ENCODE measurements at regions not wholly inside any gene's neighbourhood (a gene's known extent, or its start where the extent isn't known, plus 50 kb on each side); places are given as distances from the start of the nearest gene placed in this dataset.

DNA sequence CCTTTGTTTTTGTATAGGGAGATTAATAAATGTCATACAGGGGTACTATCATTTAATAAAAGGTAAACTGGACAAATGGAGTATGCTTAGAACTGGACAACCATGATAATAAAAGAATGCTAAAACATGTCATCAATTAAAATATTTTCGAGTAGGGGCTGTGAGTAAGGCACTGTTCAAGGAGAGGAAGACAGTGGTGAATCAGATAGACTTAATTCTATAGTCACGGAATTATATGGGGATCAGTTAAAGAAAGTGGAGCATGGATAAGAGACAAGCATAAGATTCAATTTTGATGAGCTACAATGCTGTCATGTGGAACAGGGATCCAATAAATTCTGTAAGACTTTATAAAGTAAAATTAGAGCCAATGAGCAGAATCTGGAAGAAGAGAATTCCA is 104.5 kb downstream of the HMHB1 start:
- Mint-ChIP-seq H3K36me3 (ENCODE audit: unreplicated experiment) (no peaks in the 10 kb centered on the region), H3K9me3 (ENCODE audit: unreplicated experiment) (no peaks in the 10 kb centered on the region), H3K27me3 (ENCODE audit: unreplicated experiment) (no peaks in the 10 kb centered on the region), H3K4me1 (ENCODE audit: unreplicated experiment) (peaks cover 40% of the 10 kb centered on the region), H3K4me3 (ENCODE audit: unreplicated experiment) (no peak overlapping the region), H3K27ac (ENCODE audit: unreplicated experiment) (no peak overlapping the region)
- DNase-seq (ENCODE audit: extremely low spot score, unreplicated experiment), result no peak
- TF ChIP-seq, protein P1, sequence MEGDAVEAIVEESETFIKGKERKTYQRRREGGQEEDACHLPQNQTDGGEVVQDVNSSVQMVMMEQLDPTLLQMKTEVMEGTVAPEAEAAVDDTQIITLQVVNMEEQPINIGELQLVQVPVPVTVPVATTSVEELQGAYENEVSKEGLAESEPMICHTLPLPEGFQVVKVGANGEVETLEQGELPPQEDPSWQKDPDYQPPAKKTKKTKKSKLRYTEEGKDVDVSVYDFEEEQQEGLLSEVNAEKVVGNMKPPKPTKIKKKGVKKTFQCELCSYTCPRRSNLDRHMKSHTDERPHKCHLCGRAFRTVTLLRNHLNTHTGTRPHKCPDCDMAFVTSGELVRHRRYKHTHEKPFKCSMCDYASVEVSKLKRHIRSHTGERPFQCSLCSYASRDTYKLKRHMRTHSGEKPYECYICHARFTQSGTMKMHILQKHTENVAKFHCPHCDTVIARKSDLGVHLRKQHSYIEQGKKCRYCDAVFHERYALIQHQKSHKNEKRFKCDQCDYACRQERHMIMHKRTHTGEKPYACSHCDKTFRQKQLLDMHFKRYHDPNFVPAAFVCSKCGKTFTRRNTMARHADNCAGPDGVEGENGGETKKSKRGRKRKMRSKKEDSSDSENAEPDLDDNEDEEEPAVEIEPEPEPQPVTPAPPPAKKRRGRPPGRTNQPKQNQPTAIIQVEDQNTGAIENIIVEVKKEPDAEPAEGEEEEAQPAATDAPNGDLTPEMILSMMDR (IDR thresholded peaks at IDR 0.05), result no peak

- Mint-ChIP-seq H3K9me3 (ENCODE audit: unreplicated experiment) (no peaks in the 10 kb centered on the region), H3K27me3 (ENCODE audit: unreplicated experiment) (no peaks in the 10 kb centered on the region), H3K36me3 (ENCODE audit: unreplicated experiment) (no peaks in the 10 kb centered on the region), H3K4me1 (ENCODE audit: unreplicated experiment) (peaks cover 61% of the 10 kb centered on the region), H3K4me3 (ENCODE audit: unreplicated experiment) (no peak overlapping the region), H3K27ac (ENCODE audit: unreplicated experiment) (no peak overlapping the region)
- TF ChIP-seq, protein P1 (IDR thresholded peaks at IDR 0.05), result no peak
- DNase-seq (ENCODE audit: extremely low spot score, unreplicated experiment), result no peak
Observed at GRCh38 chr5:143918961-143919360, 107.0 kb downstream of the HMHB1 start.

DNA sequence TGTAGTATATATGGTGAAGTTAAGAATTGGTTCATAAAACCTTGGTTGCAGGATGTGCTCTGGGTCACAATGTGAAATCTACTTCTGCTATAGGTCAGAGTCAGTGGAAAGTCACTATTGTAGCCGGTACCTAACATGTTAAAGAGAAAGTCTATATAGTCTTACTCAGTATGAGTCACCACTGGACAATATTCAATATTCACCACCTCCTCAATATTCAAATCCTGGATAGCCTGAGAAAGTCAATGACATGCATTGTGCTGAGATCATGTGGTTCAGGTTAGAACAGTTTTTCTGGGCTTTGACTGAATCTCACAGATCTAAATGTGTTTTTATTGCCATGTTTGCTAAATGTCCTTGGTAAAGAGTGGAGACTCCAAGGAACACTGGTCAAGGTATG is 108.8 kb downstream of the HMHB1 start:
- no peaks in the 10 kb centered on the region for H3K27me3 Mint-ChIP-seq (ENCODE audit: unreplicated experiment)
- DNase-seq (ENCODE audit: extremely low spot score, unreplicated experiment), result no peak
- H3K4me1 Mint-ChIP-seq (ENCODE audit: unreplicated experiment), result peaks cover 65% of the 10 kb centered on the region
- peak overlapping the region; percentile 54 for H3K27ac Mint-ChIP-seq (ENCODE audit: unreplicated experiment)
- no peaks in the 10 kb centered on the region for H3K36me3 Mint-ChIP-seq (ENCODE audit: unreplicated experiment)
- H3K9me3 Mint-ChIP-seq (ENCODE audit: unreplicated experiment), result no peaks in the 10 kb centered on the region
- no peak overlapping the region for H3K4me3 Mint-ChIP-seq (ENCODE audit: unreplicated experiment)
- TF ChIP-seq, protein P1 (IDR thresholded peaks at IDR 0.05), result no peak

GRCh38 chr5:143921525-143922311 is 109.8 kb downstream of the HMHB1 start:
- H3K36me3 Mint-ChIP-seq (ENCODE audit: unreplicated experiment), result no peaks in the 10 kb centered on the region
- peak overlapping the region; percentile 14 for H3K4me3 Mint-ChIP-seq (ENCODE audit: unreplicated experiment)
- H3K4me1 Mint-ChIP-seq (ENCODE audit: unreplicated experiment), result peaks cover 58% of the 10 kb centered on the region
- H3K9me3 Mint-ChIP-seq (ENCODE audit: unreplicated experiment), result no peaks in the 10 kb centered on the region
- H3K27me3 Mint-ChIP-seq (ENCODE audit: unreplicated experiment), result no peaks in the 10 kb centered on the region
- TF ChIP-seq, protein P1 (IDR thresholded peaks at IDR 0.05), result no peak
- no peak for DNase-seq (ENCODE audit: extremely low spot score, unreplicated experiment)
- H3K27ac Mint-ChIP-seq (ENCODE audit: unreplicated experiment), result peak overlapping the region; percentile 90

DNA sequence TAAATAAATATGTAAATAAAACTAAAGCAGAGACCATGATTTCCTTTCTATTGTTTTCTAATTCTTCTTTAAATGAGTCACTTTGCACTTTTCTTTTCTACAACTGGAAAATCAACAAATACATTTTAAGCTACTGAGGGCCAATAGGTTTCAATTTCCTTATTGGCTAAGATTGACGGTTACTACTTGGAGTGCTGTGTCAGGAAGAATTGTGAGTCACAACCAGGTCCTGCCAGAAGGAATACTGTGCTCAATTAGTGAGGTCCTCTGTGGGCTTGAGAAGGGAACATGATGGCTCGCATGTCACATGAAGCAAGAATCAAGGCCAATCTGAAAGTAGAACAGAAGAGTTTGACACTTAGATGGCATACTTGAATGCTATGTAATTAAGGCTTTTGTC is 110.8 kb downstream of the HMHB1 start:
- Mint-ChIP-seq H3K9me3 (ENCODE audit: unreplicated experiment) (no peaks in the 10 kb centered on the region), H3K27me3 (ENCODE audit: unreplicated experiment) (no peaks in the 10 kb centered on the region), H3K4me3 (ENCODE audit: unreplicated experiment) (no peak overlapping the region), H3K27ac (ENCODE audit: unreplicated experiment) (peak overlapping the region; percentile 90), H3K36me3 (ENCODE audit: unreplicated experiment) (no peaks in the 10 kb centered on the region), H3K4me1 (ENCODE audit: unreplicated experiment) (peaks cover 54% of the 10 kb centered on the region)
- no peak for DNase-seq (ENCODE audit: extremely low spot score, unreplicated experiment)
- TF ChIP-seq, protein P1 (IDR thresholded peaks at IDR 0.05), result no peak
